IMR-90 (cell line): ENCODE measurements at regions not wholly inside any gene's neighbourhood (a gene's known extent, or its start where the extent isn't known, plus 50 kb on each side); places are given as distances from the start of the nearest gene placed in this dataset.

ENCODE experiments used
- ATAC-seq: fragments of 200-7000 bp; cut with Tn5 transposase; 2 replicates; pipeline ENCODE4 v1.9.1; 2020; ENCODE audit warnings: low read depth, mild to moderate bottlenecking, moderate library complexity
- BruUV-seq: library from RNA; stranded (reverse); fragments of 400-500 nt; replicated peaks from 2 replicates; lab custom pipeline; 2021; lab: Mats Ljungman, UMichigan
- CTCF ChIA-PET: fragments of 300-600 bp; formaldehyde crosslinking; extraction: SDS; loops from one replicate; lab custom pipeline; 2021; ENCODE audit warnings: antibody characterized with exemption; lab: Yijun Ruan, JAX
- POLR2A ChIA-PET: fragments of 300-600 bp; sonication (Branson Sonifier 250); formaldehyde crosslinking; loops from one replicate; lab custom pipeline; 2022; ENCODE audit warnings: antibody characterized with exemption; ENCODE audit not compliant: unreplicated experiment; lab: Charles Lee
- DNase-seq: peaks from one replicate; pipeline ENCODE4 v3.0.0; 2013
- H2AFZ ChIP-seq: replicated peaks from 2 replicates; pipeline ENCODE3; 2013; ENCODE audit warnings: low read length, mild to moderate bottlenecking; ENCODE audit not compliant: poor library complexity
- H2AK5ac ChIP-seq: 2 replicates; pipeline ENCODE4 v1.6.1; 2013; ENCODE audit warnings: low read depth, low read length, inconsistent platforms
- H2AK9ac ChIP-seq: replicated peaks from 2 replicates; pipeline ENCODE3; 2013; ENCODE audit warnings: mild to moderate bottlenecking, low read depth, low read length, moderate library complexity; ENCODE audit not compliant: poor library complexity
- H2BK120ac ChIP-seq: 2 replicates; pipeline ENCODE4 v1.6.1; 2013; ENCODE audit warnings: low read depth, low read length, inconsistent platforms
- H2BK15ac ChIP-seq: 3 replicates; pipeline ENCODE4 v1.6.1; 2013; ENCODE audit warnings: low read depth, low read length, inconsistent platforms
- H2BK20ac ChIP-seq: 2 replicates; pipeline ENCODE4 v1.6.1; 2013; ENCODE audit warnings: low read depth, mild to moderate bottlenecking, inconsistent platforms, low read length, moderate library complexity
- H2BK5ac ChIP-seq: 2 replicates; pipeline ENCODE4 v1.6.1; 2013; ENCODE audit warnings: mild to moderate bottlenecking, low read depth, low read length, inconsistent platforms; ENCODE audit not compliant: poor library complexity, severe bottlenecking
- H3K14ac ChIP-seq: replicated peaks from 2 replicates; pipeline ENCODE4 v1.6.1; 2013; ENCODE audit warnings: low read depth, low read length, inconsistent platforms
- H3K18ac ChIP-seq: 2 replicates; pipeline ENCODE4 v1.6.1; 2013; ENCODE audit warnings: low read depth, low read length, control low read depth
- H3K23ac ChIP-seq: 2 replicates; pipeline ENCODE4 v1.6.1; 2013; ENCODE audit warnings: low read depth, low read length, inconsistent platforms
- H3K27ac ChIP-seq: 2 replicates; pipeline ENCODE4 v1.5.1; 2013; ENCODE audit warnings: mild to moderate bottlenecking, control low read depth, low read length; ENCODE audit not compliant: insufficient read depth
- H3K27me3 ChIP-seq: 2 replicates; pipeline ENCODE4 v1.6.1; 2013; ENCODE audit warnings: low read length; ENCODE audit not compliant: control insufficient read depth, insufficient read depth
- H3K36me3 ChIP-seq: 2 replicates; pipeline ENCODE4 v1.6.1; 2013; ENCODE audit warnings: low read length, mixed read lengths; ENCODE audit not compliant: control insufficient read depth, insufficient read depth
- H3K4ac ChIP-seq: 2 replicates; pipeline ENCODE4 v1.6.1; 2013; ENCODE audit warnings: low read depth, low read length, inconsistent platforms
- H3K4me1 ChIP-seq: 2 replicates; pipeline ENCODE4 v1.6.1; 2013; ENCODE audit warnings: low read length, mixed read lengths; ENCODE audit not compliant: control insufficient read depth, insufficient read depth
- H3K4me2 ChIP-seq: 2 replicates; pipeline ENCODE4 v1.6.1; 2013; ENCODE audit warnings: low read depth, mild to moderate bottlenecking, control low read depth, low read length, moderate library complexity
- H3K4me3 ChIP-seq: 2 replicates; pipeline ENCODE4 v1.5.1; 2013; ENCODE audit warnings: low read depth, mild to moderate bottlenecking, control low read depth, low read length, moderate library complexity; ENCODE audit not compliant: insufficient read depth
- H3K56ac ChIP-seq: 2 replicates; pipeline ENCODE4 v1.6.1; 2013; ENCODE audit warnings: low read length, inconsistent platforms; ENCODE audit not compliant: insufficient read depth; ENCODE audit errors: extremely low read depth
- H3K79me1 ChIP-seq, 2 experiments: 2 replicates each; pipeline ENCODE4 v1.6.1; 2013; ENCODE audit warnings: low read length in 2 of 2, inconsistent platforms in 1 of 2, low read depth in 1 of 2
- H3K9ac ChIP-seq: 2 replicates; pipeline ENCODE4 v1.6.1; 2013; ENCODE audit warnings: low read depth, low read length, control low read depth
- H3K9me1 ChIP-seq: 2 replicates; pipeline ENCODE4 v1.6.1; 2013; ENCODE audit warnings: low read length, inconsistent platforms; ENCODE audit not compliant: insufficient read depth
- H3K9me3 ChIP-seq: 2 replicates; pipeline ENCODE4 v1.6.1; 2013; ENCODE audit warnings: low read length; ENCODE audit not compliant: control insufficient read depth, insufficient read depth
- H4K20me1 ChIP-seq: 2 replicates; pipeline ENCODE4 v1.6.1; 2013; ENCODE audit warnings: low read length, inconsistent platforms; ENCODE audit not compliant: insufficient read depth
- H4K5ac ChIP-seq: 2 replicates; pipeline ENCODE4 v1.6.1; 2013; ENCODE audit warnings: mild to moderate bottlenecking, low read depth, low read length, control low read depth
- H4K8ac ChIP-seq, 2 experiments: 2 replicates each; pipeline ENCODE4 v1.6.1; 2013; ENCODE audit warnings: low read depth in 2 of 2, low read length in 2 of 2, control low read depth in 1 of 2, inconsistent platforms in 1 of 2
- H4K91ac ChIP-seq: 2 replicates; pipeline ENCODE4 v1.6.1; 2013; ENCODE audit warnings: low read depth, low read length, inconsistent platforms; ENCODE audit not compliant: insufficient read depth
- BHLHE40 ChIP-seq: fragments of 150-350 bp; IDR thresholded peaks from 2 replicates; pipeline ENCODE4 v1.6.1; 2016; ENCODE audit warnings: mild to moderate bottlenecking, low read depth, low read length
- CEBPB ChIP-seq: IDR thresholded peaks from 2 replicates; pipeline ENCODE4 v1.6.1; 2012; ENCODE audit warnings: low read depth, low read length, improper control_type of control experiment
- CHD1 ChIP-seq: IDR thresholded peaks from 2 replicates; pipeline ENCODE4 v1.6.1; 2012; ENCODE audit warnings: low read depth, low read length, improper control_type of control experiment
- CTCF ChIP-seq: conservative IDR thresholded peaks from 2 replicates; pipeline ENCODE4 v1.5.1; 2012; ENCODE audit warnings: mild to moderate bottlenecking, low read depth, low read length, improper control_type of control experiment
- FOS ChIP-seq: fragments of 150-350 bp; IDR thresholded peaks from 2 replicates; pipeline ENCODE4 v1.6.1; 2016; ENCODE audit warnings: low read depth, low read length
- MAFK ChIP-seq: IDR thresholded peaks from 2 replicates; pipeline ENCODE4 v1.6.1; 2012; ENCODE audit warnings: low read depth, low read length, improper control_type of control experiment
- MAZ ChIP-seq: IDR thresholded peaks from 2 replicates; pipeline ENCODE4 v1.6.1; 2012; ENCODE audit warnings: low read depth, mild to moderate bottlenecking, low read length, improper control_type of control experiment, moderate library complexity, borderline replicate concordance
- MXI1 ChIP-seq: IDR thresholded peaks from 2 replicates; pipeline ENCODE4 v1.6.1; 2012; ENCODE audit warnings: low read depth, mild to moderate bottlenecking, low read length, moderate library complexity, borderline replicate concordance
- NFE2L2 ChIP-seq: fragments of 150-350 bp; IDR thresholded peaks from 2 replicates; pipeline ENCODE4 v1.6.1; 2016; ENCODE audit warnings: low read depth, mild to moderate bottlenecking, low read length
- POLR2A ChIP-seq: IDR thresholded peaks from 2 replicates; pipeline ENCODE4 v1.6.1; 2012; ENCODE audit warnings: mild to moderate bottlenecking, low read depth, low read length
- RAD21 ChIP-seq: IDR thresholded peaks from 2 replicates; pipeline ENCODE4 v1.6.1; 2012; ENCODE audit warnings: low read length, improper control_type of control experiment
- RCOR1 ChIP-seq: IDR thresholded peaks from 2 replicates; pipeline ENCODE4 v1.6.1; 2012; ENCODE audit warnings: mild to moderate bottlenecking, low read length, improper control_type of control experiment; ENCODE audit not compliant: insufficient replicate concordance
- RFX5 ChIP-seq: IDR thresholded peaks from 2 replicates; pipeline ENCODE4 v1.8.0; 2012; ENCODE audit warnings: low read depth, mild to moderate bottlenecking, low read length, moderate library complexity
- SMC3 ChIP-seq: fragments of 150-350 bp; IDR thresholded peaks from 2 replicates; pipeline ENCODE4 v1.6.1; 2016; ENCODE audit warnings: low read depth, mild to moderate bottlenecking, antibody characterized with exemption, low read length, moderate library complexity
- USF2 ChIP-seq: fragments of 150-350 bp; IDR thresholded peaks from 2 replicates; pipeline ENCODE4 v1.6.1; 2017; ENCODE audit warnings: mild to moderate bottlenecking, antibody characterized with exemption, low read length, low read depth
- WGBS, 2 experiments: methylation state at CpG; one replicate each; pipeline versions ENCODE4 v1.1.5 to v1.1.7; 2013; ENCODE audit warnings: missing lambda C conversion rate in 2 of 2; ENCODE audit not compliant: insufficient read length in 1 of 2; ENCODE audit errors: extremely low coverage in 2 of 2; 5-methylcytosine and 5-hydroxymethylcytosine counted together
- dilution Hi-C: fragments of 300-500 bp; cut with HindIII; formaldehyde crosslinking; loops from one replicate; pipeline ENCODE4 v1.14.3; 2018; ENCODE audit warnings: low sequenced_read_pairs; ENCODE audit not compliant: unreplicated experiment
- in situ Hi-C: fragments of 300-500 bp; cut with MboI; formaldehyde crosslinking; loops from 3 replicates; pipeline ENCODE4 v1.14.3; 2019; ENCODE audit warnings: low sequenced_read_pairs, inconsistent platforms, mixed read lengths
- intact Hi-C: fragments of 100-400 bp; cut with micrococcal nuclease; formaldehyde crosslinking; loops from 2 replicates; pipeline ENCODE4 v1.10.0; 2022
- TF ChIP-seq, protein P1 (sequence below): fragments of 150-350 bp; IDR thresholded peaks from 2 replicates; pipeline ENCODE4 v1.6.1; 2016; ENCODE audit warnings: low read depth, mild to moderate bottlenecking, low read length, moderate library complexity, borderline replicate concordance

DNA sequence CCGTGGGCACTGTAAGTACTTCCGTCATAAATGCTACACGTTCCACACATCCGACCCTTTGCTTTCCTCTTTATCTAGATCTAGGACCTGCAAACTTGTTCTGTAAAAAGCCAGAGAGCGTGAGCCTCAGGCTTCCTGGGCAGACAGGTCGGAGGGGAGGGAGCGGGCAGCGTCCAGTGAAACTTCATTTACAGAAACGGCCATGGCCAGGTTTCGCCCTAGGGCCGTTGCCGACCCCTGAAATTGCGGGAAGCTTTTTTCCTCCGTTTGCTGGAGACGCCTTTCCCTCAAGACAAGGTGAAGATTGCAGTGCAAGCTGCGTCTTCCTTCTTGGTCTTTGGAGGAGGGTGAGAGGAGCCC, 155.4 kb downstream of the DLL1 start:
- Histone ChIP-seq H2BK120ac (no peak overlapping the region), H3K4me2 (no peak overlapping the region), H3K18ac (no peak overlapping the region), H4K5ac (no peak overlapping the region), H3K4me3 (no peak overlapping the region), H3K14ac (no peak overlapping the region), H3K4ac (no peak overlapping the region), H3K79me1 (no peaks in the 10 kb centered on the region), H3K56ac (no peak overlapping the region), H3K4me1 (no peaks in the 10 kb centered on the region), H3K9me3 (peaks cover 54% of the 10 kb centered on the region), H3K9me1 (no peaks in the 10 kb centered on the region), H3K27ac (no peak overlapping the region), H3K23ac (no peak overlapping the region), H4K20me1 (no peaks in the 10 kb centered on the region), H2AK5ac (no peak overlapping the region), H2AFZ (no peak overlapping the region), H3K9ac (no peak overlapping the region), H3K27me3 (no peaks in the 10 kb centered on the region), H3K36me3 (no peaks in the 10 kb centered on the region), H4K91ac (no peak overlapping the region), H2AK9ac (no peak overlapping the region), H2BK20ac (no peak overlapping the region), H2BK5ac (no peak overlapping the region), H2BK15ac (no peak overlapping the region), H4K8ac (no peak overlapping the region)
- DNase-seq = no peak
- POLR2A ChIA-PET = no interaction called here
- in situ Hi-C loops = no loop called here
- intact Hi-C loops = no loop called here
- TF ChIP-seq BHLHE40 (no peak), MAFK (no peak), RAD21 (no peak), SMC3 (no peak), CHD1 (no peak), FOS (no peak), MXI1 (no peak), NFE2L2 (no peak), MAZ (no peak), RFX5 (no peak), RCOR1 (no peak), USF2 (no peak), CEBPB (no peak), CTCF (no peak), POLR2A (no peak)
- TF ChIP-seq, protein P1, sequence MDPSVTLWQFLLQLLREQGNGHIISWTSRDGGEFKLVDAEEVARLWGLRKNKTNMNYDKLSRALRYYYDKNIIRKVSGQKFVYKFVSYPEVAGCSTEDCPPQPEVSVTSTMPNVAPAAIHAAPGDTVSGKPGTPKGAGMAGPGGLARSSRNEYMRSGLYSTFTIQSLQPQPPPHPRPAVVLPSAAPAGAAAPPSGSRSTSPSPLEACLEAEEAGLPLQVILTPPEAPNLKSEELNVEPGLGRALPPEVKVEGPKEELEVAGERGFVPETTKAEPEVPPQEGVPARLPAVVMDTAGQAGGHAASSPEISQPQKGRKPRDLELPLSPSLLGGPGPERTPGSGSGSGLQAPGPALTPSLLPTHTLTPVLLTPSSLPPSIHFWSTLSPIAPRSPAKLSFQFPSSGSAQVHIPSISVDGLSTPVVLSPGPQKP = no peak
- WGBS, 2 experiments = 72% methylated on average over 5 of the region's 16 CpGs; no CpG with 5 or more reads in 1 of the 2 experiments
- dilution Hi-C loops = no loop called here
- BruUV-seq = no TSS peak
- CTCF ChIA-PET = no interaction called here
- no peak for ATAC-seq
